GM18870 (cell line): ENCODE measurements at regions not wholly inside any gene's neighbourhood (a gene's known extent, or its start where the extent isn't known, plus 50 kb on each side); places are given as distances from the start of the nearest gene placed in this dataset.
"Not testable (repeated sequence)": the region's sequence is repeated elsewhere in the genome, so short reads cannot be mapped to it uniquely, and the experiment has no call there.

ENCODE experiments used
- ATAC-seq: cut with Tn5 transposase; IDR thresholded peaks from one replicate; pipeline ENCODE4 v1.9.1; 2021; ENCODE audit warnings: moderate library complexity; ENCODE audit not compliant: unreplicated experiment

- no peak for ATAC-seq
Measured at GRCh38 chr1:184858288-184858687, 103.6 kb upstream of the EDEM3 start.

GRCh38 chr1:184854496-184855140 lies 100.0 kb upstream of the EDEM3 start:
- no peak for ATAC-seq

- ATAC-seq, result no peak
Measured at GRCh38 chr1:184854036-184854435, 99.4 kb upstream of the EDEM3 start.

- no peak for ATAC-seq
Measured at GRCh38 chr1:184851822-184852746, 97.4 kb upstream of the EDEM3 start.

- peak; percentile 98 for ATAC-seq
Measured at GRCh38 chr1:184843732-184844495, 89.3 kb upstream of the EDEM3 start.

- no peak for ATAC-seq
Measured at GRCh38 chr1:184840596-184840995, 85.9 kb upstream of the EDEM3 start.

- ATAC-seq, result no peak
Measured at GRCh38 chr1:184838504-184838951, 83.9 kb upstream of the EDEM3 start.

GRCh38 chr1:184836934-184837895 lies 82.6 kb upstream of the EDEM3 start:
- ATAC-seq, result no peak

- no peak for ATAC-seq
Measured at GRCh38 chr1:184836141-184836540, 81.5 kb upstream of the EDEM3 start.

- not testable (repeated sequence) for ATAC-seq
Measured at GRCh38 chr1:184833994-184834393, 79.3 kb upstream of the EDEM3 start.

GRCh38 chr1:184832517-184832916 lies 77.9 kb upstream of the EDEM3 start:
- no peak for ATAC-seq

- ATAC-seq, result not testable (repeated sequence)
Measured at GRCh38 chr1:184829496-184829895, 74.8 kb upstream of the EDEM3 start.

GRCh38 chr1:184828369-184828717 lies 73.7 kb upstream of the EDEM3 start:
- no peak for ATAC-seq

GRCh38 chr1:184827600-184828368 lies 73.1 kb upstream of the EDEM3 start:
- ATAC-seq, result no peak

GRCh38 chr1:184826001-184826400 lies 71.3 kb upstream of the EDEM3 start:
- ATAC-seq, result no peak

GRCh38 chr1:184825571-184825970 lies 70.9 kb upstream of the EDEM3 start:
- no peak for ATAC-seq

GRCh38 chr1:184824691-184825323 lies 70.1 kb upstream of the EDEM3 start:
- no peak for ATAC-seq

GRCh38 chr1:184823080-184823479 lies 68.4 kb upstream of the EDEM3 start:
- ATAC-seq, result no peak

- no peak for ATAC-seq
Measured at GRCh38 chr1:184822267-184822666, 67.6 kb upstream of the EDEM3 start.
